GM21528 (cell line): ENCODE measurements at regions not wholly inside any gene's neighbourhood (a gene's known extent, or its start where the extent isn't known, plus 50 kb on each side); places are given as distances from the start of the nearest gene placed in this dataset.

ENCODE experiments used
- ATAC-seq: cut with Tn5 transposase; IDR thresholded peaks from one replicate; pipeline ENCODE4 v1.9.1; 2021; ENCODE audit warnings: mild to moderate bottlenecking, moderate library complexity; ENCODE audit not compliant: unreplicated experiment, low FRiP score

DNA sequence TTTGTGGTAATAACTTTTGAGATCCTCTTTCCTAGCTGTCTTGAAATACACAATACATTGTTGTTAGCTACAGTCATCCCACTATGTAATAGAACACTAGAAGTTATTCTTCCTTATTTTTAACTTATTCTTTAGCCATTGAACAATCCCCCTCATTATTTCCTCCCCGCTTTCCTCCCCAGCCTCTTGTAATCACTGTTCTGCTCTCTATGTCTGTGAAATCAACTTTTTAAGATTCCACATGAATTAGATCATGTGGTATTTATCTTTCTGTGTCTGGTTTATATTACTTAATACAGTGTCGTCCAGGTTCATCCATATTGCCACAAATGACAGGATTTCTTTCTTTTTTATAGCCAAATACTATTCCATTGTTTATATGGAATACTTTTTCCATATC lies 72.9 kb downstream of the SLC10A2 start:
- no peak for ATAC-seq

DNA sequence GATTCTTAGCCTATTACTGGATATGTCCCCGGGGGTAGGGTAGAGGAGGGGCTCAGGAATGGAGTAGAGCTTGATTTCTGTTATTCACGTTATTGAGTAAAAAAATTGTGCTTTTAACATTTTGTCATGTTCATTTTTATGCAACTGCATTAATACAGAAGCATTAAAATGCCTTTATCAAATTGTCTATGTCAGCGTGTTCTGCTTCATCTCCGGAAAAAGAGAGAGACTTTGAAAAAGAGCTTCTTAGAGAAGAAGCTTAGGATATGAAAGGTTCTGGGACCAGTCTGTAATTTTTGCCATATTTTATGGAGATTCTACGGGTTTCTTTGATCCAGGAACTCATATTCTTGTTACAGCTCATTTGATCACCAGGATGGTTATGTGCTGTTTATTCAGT lies 82.0 kb downstream of the SLC10A2 start:
- ATAC-seq, result no peak

DNA sequence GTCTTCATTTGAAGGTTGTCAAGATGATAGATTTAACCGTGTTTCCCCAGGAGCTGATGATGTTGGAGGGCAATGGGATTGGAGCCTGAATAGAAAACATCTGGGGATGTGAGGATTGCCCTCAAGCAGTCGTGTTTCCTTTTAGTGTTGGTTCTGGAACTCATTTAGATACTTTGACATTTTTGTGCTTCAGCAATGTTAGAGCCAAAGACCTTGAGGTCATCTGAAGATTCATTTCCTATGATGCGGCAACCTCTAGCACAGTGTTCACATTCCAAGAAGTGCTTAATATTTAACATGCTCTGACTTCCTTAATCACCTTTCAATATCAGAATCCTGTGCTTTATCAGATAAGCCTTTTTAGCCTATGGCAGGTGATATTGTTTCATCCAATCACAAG lies 82.7 kb downstream of the SLC10A2 start:
- ATAC-seq, result no peak

DNA sequence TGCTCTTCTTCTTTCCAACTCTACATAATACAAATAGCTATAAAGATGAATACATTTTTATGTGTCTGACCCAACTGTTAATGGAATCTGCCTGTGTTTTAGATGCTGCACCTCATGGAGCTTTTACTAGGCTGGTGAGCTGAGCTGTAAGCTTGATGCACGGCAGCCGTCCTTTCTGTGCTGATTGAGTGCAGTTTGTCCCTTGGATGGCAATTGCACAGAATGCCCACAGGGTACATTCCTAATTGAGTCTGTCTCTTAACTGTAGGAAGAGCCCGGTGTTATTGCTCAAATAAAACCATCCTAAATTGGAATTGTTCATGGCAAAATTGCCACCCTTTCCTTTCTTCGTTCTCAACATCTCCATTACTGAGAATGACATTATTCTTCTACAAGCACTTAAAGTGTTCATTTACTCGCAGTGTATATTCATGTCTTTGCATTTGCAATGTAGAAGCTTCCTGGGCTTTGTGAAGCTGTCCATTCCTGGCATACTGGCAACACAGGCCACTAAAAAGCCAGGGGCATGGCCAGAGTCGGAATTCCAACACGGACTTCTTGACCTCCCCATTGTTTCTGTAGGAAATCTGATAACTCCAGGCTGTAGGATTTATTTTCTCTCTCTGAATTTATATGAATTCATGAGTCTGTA lies 85.8 kb downstream of the SLC10A2 start:
- ATAC-seq, result no peak

DNA sequence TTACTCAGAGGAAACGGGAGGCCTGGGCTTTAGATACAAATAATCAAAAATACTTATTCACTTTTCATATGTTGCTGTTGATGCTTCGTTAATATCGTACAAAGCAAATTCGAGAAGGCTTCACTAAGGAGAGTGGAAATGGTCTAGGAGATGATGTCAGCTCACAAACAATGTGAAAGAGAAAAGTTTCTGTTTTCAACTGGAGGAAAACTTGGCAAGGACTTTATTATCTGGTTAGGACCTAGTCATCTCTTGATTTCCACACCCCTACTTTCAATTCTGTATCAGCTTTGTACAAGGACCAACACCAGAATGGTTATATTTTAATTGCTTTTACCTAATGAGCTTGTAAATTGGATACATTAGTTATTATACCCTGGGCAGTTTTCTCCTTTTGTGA lies 88.0 kb downstream of the SLC10A2 start:
- no peak for ATAC-seq

DNA sequence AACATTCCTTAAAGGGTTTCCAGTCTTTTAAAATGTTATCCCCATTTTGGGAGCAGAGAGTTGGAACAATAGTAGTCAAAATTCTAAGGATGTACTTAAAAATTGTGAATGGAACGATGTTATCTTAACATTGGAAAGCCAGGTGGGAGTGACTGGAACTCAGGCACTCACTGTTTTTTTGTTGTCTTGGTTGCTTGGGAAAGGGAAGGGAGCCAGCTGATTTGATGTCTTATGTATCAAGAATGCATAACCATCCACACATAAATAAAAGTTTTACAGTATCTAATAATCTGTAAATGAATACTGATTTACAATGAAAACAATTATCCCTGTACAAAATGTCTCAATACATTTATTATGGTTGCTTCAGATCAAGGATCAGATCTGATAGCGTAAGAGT lies 88.7 kb downstream of the SLC10A2 start:
- ATAC-seq, result no peak

DNA sequence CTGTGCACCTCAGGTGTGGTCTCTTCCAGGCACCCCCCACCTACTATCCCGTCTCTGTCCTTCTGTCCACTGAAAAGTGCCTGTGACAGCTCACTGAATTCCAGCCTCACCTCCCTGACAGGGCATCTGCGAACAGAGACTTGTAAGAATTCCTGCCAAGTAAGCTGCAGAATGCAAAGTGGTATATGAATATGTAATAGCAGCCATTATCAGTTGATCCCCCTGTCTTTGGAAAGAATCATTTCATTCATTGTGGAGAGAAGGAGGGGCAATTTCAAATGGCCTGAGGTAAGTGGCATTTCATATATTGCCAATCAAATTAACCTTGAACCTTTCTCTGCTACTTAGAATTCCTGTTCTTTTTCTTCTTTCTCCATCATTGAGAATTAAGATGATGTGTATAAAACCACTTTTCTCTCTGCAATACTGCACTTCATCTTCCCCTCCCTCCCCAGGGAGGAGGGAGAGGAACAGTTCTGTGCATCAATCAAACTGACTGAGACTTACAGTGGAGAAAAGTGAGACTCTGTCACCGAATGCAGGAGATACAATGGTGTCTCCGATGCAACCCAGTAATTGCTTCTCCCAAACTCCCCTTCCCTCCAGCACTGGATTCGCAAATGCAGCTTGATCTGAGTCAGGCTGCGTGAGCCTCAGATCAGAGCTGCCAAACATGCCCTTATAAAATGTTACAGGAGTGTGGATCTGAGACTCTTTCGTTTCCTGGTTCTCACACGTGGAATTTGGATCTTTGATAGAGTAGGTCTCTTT lies 91.7 kb downstream of the SLC10A2 start:
- no peak for ATAC-seq

DNA sequence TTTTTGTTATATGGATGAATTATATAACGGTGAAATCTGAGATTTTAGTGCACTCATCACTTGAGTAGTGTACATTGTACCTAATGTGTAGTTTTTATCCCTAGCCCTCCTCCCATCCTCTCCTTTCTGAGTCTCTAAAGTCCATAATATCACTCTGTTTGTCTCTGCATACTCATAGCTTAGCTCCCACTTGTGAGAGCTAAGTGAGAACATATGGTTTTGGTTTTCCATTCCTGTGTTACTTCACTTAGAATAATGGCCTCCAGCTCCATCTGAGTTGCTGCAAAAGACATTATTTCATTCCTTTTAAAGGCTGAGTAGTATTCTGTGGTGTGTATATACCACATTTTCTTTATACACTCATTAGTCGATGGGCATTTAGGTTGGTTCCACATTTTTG lies 94.0 kb downstream of the SLC10A2 start:
- no peak for ATAC-seq

DNA sequence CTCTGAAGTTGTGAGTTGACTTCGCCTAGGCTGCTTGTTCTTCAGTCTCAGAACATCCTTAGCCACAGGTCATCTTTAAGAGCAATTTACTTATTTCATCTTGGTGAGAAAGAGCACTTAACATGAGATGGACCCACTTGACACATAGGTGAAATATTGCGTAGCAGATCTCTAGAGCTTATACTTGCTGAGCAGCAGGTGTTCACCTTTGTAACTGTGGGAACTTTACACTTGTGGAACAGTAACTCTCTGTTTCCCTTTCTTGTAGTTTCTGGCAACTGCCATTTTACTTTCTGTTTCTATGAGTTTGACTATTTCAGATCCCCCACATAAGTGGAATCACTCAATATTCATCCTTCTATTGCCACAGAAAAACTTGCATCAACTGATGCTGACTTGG lies 95.7 kb downstream of the SLC10A2 start:
- ATAC-seq, result peak; percentile 97

DNA sequence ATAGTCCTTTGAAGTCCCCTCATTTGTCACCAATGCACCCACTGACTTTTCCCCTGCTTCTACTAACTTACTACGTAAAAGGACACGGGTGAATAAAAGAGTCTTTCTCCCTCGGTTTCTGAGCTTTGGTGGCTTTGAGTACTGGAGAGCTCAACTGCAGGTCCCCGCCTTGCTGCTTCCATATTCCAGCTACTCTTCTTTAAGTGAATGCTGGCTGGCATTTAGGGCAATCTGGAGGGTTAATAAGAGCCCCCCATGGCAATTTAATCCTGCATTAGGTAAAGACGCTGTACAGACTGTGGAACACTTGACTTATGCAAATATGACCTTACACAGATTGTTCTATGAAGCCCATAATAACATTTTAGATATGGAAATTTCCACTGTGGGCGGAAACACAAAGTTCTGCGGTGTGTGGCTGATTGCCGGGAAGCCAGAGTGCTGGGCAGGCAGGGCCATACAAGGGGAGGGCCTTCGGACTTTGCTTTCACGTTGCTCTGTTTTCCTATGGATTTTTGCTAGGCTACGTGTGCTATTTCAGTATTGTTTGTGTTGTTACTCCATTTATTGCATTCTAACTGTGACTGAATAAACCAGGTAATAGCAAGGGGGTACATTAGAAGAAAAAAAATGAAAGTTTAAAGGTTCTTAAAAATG lies 97.5 kb downstream of the SLC10A2 start:
- peak; percentile 53 for ATAC-seq

DNA sequence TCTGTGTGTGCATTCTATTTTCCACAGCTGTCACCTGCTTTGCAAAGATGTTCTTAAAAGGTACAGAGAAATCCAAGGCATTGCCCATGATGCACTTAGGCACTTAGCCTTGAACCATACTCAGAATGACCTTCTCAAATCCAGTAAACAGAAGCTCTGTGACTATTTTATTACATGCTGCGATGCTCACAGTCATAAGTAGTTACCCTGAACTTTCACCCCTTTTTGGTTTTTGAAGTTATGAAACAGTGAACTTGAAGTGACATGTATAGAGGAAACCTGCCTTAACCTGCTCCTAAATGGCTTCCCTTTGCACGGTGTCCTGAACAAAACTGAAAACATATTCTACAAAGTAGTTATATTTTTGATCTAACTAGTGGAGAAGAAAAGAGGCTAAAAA lies 100.4 kb downstream of the SLC10A2 start:
- no peak for ATAC-seq

DNA sequence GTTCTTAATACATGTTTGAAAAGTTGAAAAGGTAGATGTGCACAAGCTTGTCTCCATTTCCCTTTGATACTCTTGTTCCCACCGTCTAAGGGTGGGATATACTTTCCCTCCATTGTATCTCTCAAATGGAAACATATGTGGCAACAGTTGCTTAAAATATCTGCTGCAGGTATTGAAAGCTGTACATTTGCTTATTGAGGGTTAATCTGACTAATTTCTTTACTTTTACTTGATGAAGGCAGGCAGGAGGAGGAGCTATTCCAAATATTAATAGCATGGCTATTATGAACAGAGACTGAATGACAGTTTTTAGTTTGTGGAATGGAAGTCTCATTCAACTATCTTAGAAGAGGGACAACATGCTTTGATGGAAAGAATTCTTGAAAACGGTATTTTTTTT lies 103.8 kb downstream of the SLC10A2 start:
- ATAC-seq, result no peak

DNA sequence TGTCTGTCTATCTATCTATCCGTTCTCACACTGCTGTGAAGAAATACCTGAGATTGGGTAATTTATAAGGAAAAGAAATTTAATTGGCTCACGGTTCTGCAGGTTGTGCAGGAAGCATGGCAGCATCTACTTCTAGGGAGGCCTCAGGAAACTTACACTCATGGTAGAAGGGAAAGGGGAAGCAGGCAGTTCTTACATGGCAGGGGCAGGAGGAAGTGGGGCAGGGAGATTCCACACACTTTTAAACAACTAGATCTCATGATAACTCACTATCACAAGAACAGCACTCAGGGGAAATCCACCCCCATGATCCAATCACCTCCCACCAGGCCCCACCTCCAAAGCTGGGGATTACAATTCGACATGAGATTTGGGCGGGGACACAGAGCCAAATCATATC lies 105.3 kb downstream of the SLC10A2 start:
- ATAC-seq, result no peak

DNA sequence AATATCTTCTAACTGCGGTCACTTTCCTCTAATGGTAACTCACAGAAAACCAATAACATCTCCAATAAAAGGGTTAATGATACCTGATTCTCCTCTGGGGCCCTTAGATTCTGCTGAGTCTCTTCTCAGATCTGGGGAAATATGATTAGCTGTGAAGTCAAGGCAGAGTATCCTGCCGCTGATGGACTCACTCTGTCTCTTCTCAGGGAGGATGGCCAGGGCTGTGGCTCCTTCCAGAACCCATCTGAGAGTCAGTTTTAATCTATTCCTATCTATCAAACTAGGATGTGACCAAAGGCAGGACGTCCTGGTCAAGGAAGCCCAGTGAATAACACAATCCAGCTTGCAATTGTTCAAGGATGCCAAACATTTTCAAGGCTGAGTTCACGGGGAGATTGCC lies 109.8 kb downstream of the SLC10A2 start:
- ATAC-seq, result no peak

DNA sequence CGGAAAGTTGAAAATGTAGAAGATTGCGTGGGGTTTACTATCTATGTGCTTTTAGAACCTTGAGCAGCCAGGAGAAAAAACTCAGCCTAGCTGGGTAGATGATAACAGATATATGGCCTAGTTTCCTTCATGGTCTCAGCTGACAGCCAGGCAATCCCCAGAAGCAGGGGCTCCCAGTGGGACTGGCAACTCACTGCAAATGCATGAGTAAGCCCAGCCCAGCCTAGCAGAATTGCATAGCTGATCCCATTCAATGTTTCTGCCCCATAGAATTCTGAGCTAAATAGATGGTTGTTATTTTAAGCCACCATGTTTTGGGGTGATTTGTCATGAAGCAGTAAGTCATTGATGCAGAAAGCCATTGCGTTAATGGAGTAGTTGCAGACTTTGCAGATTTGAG lies 108.5 kb downstream of the ERCC5 start:
- ATAC-seq, result no peak

DNA sequence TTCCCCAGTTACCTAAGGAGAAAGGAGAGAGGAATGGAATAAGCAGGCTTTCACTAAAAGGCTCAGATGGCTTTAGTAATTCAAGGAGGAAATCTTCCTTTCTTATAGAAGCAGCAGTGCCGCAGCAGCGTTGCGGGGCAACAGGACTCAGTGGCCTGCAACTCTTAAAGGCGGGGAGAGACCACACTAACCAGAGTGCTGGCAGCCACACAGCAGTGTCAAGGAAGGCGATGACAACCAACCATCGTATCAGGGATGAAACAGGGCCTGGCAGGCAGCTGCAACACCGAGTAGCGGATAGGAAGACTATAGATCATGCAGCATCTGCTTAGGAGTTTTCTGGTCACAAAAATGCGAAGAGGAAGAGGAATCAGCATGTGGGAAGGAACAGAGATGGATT lies 106.0 kb downstream of the ERCC5 start:
- ATAC-seq, result no peak

DNA sequence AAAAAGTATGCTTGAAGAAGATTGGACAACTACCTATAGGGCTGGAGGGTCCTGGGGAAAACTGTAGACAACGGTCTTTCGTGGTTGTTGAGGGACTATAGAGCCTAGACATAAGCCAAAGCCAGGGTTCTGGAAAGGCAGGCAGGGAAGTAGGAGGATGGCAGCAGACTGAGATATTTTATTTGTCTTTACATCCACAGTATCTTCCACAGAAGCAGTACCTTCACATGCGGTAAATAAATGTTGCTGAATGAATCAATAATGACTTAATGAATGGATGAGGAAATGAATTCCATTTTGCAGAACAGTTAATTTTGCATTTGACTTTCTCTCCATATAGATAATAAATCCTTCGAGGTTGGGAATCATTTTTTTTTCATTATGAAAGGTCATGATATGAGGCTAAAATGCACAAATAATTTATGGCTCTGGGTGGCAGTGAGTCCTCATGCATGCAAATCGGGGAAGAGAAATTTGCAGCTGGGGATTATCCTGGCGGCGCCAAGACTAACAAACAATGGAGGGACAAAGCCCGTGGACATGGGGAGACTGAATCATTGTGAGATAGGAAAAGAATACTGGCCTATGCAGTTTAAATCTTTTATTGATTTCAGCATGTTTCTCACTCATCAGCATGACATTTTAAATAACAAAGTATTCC lies 102.0 kb downstream of the ERCC5 start:
- no peak for ATAC-seq

DNA sequence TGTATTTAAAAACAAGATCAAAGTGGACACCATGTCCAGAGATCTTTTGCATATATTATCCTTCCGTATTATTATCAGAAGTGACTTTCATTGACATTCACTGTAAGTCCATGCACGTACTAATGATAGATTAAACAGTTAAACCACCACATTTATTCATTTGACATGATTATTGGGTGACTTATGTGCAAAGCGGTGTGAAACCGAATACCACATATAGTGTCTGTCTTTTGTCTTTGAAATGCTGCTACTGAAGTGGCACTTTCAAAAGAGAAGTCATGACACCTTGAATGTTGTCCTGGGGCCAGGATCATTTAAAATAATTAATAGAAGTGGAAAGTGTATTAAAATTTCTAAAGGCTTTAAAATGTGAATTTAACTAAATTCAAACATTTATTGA lies 100.1 kb downstream of the ERCC5 start:
- no peak for ATAC-seq

DNA sequence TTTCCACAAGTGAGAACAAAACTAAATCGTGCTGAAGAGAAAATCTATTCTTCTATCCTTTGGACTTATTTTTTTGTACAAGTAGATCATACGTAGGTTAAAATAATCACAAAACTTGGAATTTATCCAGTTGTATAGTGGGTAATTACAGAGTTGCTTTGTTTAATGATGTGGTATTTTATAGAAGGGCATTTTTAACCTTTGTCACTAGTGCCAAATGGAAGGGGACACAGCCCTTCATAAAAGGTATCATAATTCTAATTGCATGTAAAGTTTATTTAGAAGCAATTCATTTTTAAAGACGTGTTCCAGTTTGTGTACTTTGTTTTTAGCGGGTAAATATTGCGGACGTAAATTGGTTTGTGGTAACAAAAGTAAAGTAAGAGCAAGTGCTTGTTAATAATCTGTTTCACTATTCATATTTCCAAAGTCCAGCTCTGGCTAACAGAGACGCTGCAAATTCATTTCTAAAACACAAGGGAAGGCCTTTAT lies 99.5 kb downstream of the ERCC5 start:
- no peak for ATAC-seq

DNA sequence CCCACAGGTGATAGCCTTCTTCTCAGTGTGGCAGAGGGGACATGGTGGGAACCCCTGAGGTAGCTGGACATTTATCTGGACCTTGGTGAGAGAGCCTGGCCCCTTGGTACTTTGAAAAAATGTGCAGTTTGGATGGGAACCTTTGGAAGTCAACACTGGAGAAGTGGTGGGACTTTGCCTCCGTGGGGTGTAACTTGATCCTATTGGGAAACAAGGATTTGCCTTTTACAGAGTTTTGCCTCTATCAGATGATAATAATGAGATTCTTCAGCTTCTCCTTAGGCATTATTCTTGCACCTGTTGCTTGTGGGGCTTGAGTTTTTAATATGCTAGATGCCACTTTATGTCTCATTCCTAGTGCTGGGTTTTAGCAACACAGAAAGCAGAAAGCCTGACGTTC lies 99.0 kb downstream of the ERCC5 start:
- ATAC-seq, result no peak

DNA sequence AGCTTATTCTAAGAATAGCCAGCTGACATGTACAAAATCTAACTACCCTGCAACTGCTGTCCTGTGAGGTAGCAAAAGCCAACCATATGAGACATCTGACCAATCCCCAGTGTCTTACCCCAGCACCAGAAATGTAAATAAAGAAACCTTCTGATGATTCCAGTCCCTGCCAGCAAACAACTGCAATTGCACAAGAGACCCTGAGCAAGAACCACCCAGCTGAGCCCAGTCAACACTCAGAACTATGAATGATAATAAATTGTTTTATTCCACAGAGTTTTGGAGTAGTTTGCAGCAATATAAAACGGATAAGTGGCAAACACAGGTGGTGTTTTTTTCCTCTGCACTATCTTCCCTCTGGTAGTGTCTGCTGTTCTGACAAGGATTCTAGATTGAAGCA lies 94.9 kb downstream of the ERCC5 start:
- no peak for ATAC-seq
